AG04450 (cell line): ENCODE measurements at regions not wholly inside any gene's neighbourhood (a gene's known extent, or its start where the extent isn't known, plus 50 kb on each side); places are given as distances from the start of the nearest gene placed in this dataset.

ENCODE experiments used
- CTCF ChIA-PET: fragments of 300-600, 350-600 bp; formaldehyde crosslinking; extraction: SDS; loops from one replicate; lab custom pipeline; 2022; ENCODE audit warnings: antibody characterized with exemption, inconsistent platforms; lab: Charles Lee
- POLR2A ChIA-PET: fragments of 350-600 bp; formaldehyde crosslinking; extraction: SDS; loops from one replicate; lab custom pipeline; 2021; ENCODE audit warnings: antibody characterized with exemption, inconsistent platforms; lab: Yijun Ruan, JAX
- DNase-seq: peaks from one replicate; pipeline ENCODE4 v3.0.0-alpha.2; 2011; ENCODE audit warnings: low read depth, low spot score
- H3K27ac ChIP-seq: one replicate; pipeline ENCODE4 v1.5.1; 2012; ENCODE audit warnings: low read depth, low read length, control low read depth
- H3K27me3 ChIP-seq: one replicate; pipeline ENCODE4 v1.6.0; 2012; ENCODE audit warnings: low read length; ENCODE audit not compliant: control insufficient read depth, insufficient read depth
- H3K4me3 ChIP-seq: 2 replicates; pipeline ENCODE4 v1.5.1; 2011; ENCODE audit warnings: mild to moderate bottlenecking, low read depth, low read length, control low read depth
- H3K9me3 ChIP-seq: 2 replicates; pipeline ENCODE4 v1.5.1; 2012; ENCODE audit warnings: low read length; ENCODE audit not compliant: control insufficient read depth, insufficient read depth
- CTCF ChIP-seq: IDR thresholded peaks from 2 replicates; pipeline ENCODE4 v1.5.1; 2011; ENCODE audit warnings: low read depth, low read length, control low read depth, inconsistent platforms

GRCh38 chr11:103530257-103530656 is 421.0 kb downstream of the DYNC2H1 start:
- no peak for TF ChIP-seq CTCF
- CTCF ChIA-PET: no interaction called here
- H3K9me3 ChIP-seq: no peaks in the 10 kb centered on the region
- H3K27ac ChIP-seq: no peak overlapping the region
- no peak for DNase-seq
- POLR2A ChIA-PET: no interaction called here
- no peak overlapping the region for H3K4me3 ChIP-seq
- no peaks in the 10 kb centered on the region for H3K27me3 ChIP-seq

- H3K4me3 ChIP-seq: no peak overlapping the region
- no peak for TF ChIP-seq CTCF
- no peaks in the 10 kb centered on the region for H3K27me3 ChIP-seq
- CTCF ChIA-PET: interaction anchor here (1.0 kb wide), 1 partner anchor 70 kb away, joined by 3 read pairs; no protein-coding TSS in a partner anchor
- no peaks in the 10 kb centered on the region for H3K9me3 ChIP-seq
- POLR2A ChIA-PET: no interaction called here
- DNase-seq: peak; percentile 26
- H3K27ac ChIP-seq: no peak overlapping the region
Measured at GRCh38 chr11:103532133-103532788, 423.0 kb downstream of the DYNC2H1 start.

DNA sequence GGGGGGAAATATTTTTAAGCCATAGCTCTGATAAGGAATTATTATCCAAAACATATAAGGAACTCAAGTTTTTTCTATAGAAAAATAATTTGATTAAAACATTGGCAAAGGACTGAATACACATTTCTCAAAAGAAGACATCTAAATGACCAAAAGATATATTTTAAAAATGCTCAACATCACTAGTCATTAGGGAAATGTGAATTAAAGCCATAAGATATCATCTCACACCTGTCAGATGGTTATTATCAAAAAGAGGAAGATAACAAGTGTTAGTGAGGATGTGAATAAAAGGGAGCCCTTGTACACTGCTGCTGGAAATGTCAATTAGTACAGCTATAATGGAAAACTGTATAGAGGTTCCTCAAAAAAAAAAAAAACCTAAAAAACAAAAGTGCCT is 425.0 kb downstream of the DYNC2H1 start:
- ChIA-PET CTCF (no interaction called here), POLR2A (no interaction called here)
- no peak overlapping the region for H3K27ac ChIP-seq

DNA sequence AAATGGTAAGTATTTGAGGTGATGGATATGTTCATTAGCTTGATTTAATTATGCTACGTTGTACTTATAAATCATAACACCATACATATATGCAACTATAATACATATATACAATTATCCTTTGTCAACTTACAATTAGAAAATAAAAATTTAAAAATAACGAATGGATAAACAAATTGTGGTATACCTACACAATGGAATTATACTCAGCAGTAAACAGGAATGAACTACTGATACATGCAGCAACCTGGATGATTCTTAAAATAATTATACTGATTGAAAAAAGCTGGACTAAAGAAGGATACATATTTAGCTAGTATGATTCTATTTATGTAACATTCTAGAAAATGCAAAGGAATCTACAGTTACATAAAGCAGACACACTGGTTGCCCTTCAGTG is 425.7 kb downstream of the DYNC2H1 start:
- H3K27me3 ChIP-seq: no peaks in the 10 kb centered on the region
- no peak overlapping the region for H3K27ac ChIP-seq
- no peaks in the 10 kb centered on the region for H3K9me3 ChIP-seq
- no peak for TF ChIP-seq CTCF
- no peak for DNase-seq
- H3K4me3 ChIP-seq: no peak overlapping the region
- ChIA-PET POLR2A (no interaction called here), CTCF (interaction anchor here (4.7 kb wide), 1 partner anchor 13 kb away, joined by 36 read pairs; no protein-coding TSS in a partner anchor)

More for the DNA sequence above, 425.0 kb downstream of the DYNC2H1 start:
- Histone ChIP-seq H3K9me3 (no peaks in the 10 kb centered on the region), H3K4me3 (no peak overlapping the region), H3K27me3 (no peaks in the 10 kb centered on the region)
- no peak for DNase-seq
- TF ChIP-seq CTCF: no peak

DNA sequence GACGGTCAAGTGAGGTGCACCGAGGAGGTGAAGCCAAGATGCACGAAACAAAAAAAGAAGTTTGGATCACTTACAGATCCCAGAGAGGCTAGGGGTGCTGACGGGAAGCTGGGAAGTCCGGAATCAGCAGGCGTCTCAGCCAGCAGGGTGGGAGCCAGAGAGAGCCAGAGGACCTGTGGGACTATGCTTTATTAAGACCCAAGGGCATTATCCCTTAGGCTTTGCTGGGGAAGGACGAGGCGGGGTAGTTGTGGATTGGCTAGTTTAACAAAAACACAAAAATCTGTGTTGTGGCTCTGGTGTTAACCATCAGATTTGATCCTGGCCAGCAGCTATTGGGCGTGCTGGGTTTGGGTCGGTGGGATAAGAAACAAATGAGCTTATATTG is 427.1 kb downstream of the DYNC2H1 start:
- ChIA-PET POLR2A (no interaction called here), CTCF (interaction anchor here (1.4 to 4.7 kb wide), 3 partner anchors 11 to 112 kb away, joined by 4 to 36 read pairs (median 5); no protein-coding TSS in a partner anchor)
- peaks cover 4% of the 10 kb centered on the region; the same call in 1 of the 2 replicates for H3K9me3 ChIP-seq
- H3K27ac ChIP-seq: no peak overlapping the region
- DNase-seq: no peak
- no peak overlapping the region for H3K4me3 ChIP-seq
- TF ChIP-seq CTCF: no peak
- no peaks in the 10 kb centered on the region for H3K27me3 ChIP-seq
